H9 (cell line): ENCODE measurements at regions not wholly inside any gene's neighbourhood (a gene's known extent, or its start where the extent isn't known, plus 50 kb on each side); places are given as distances from the start of the nearest gene placed in this dataset.

ENCODE experiments used
- DNase-seq: peaks from one replicate; pipeline ENCODE4 v3.0.0-alpha.2; 2017
- H2AFZ ChIP-seq: one replicate; pipeline ENCODE4 v1.6.1; 2013; ENCODE audit warnings: mild to moderate bottlenecking, low read length, control low read depth, moderate library complexity
- H2AK5ac ChIP-seq: 2 replicates; pipeline ENCODE4 v1.6.1; 2013; ENCODE audit warnings: low read length, control low read depth, mixed read lengths; ENCODE audit not compliant: insufficient read length
- H2BK120ac ChIP-seq: one replicate; pipeline ENCODE4 v1.6.1; 2013; ENCODE audit warnings: low read depth, mild to moderate bottlenecking, low read length, control low read depth, inconsistent platforms; ENCODE audit not compliant: poor library complexity, severe bottlenecking
- H2BK12ac ChIP-seq: 2 replicates; pipeline ENCODE4 v1.6.1; 2013; ENCODE audit warnings: low read length, control low read depth, mixed read lengths, low read depth; ENCODE audit not compliant: insufficient read length
- H2BK15ac ChIP-seq: 2 replicates; pipeline ENCODE4 v1.6.1; 2013; ENCODE audit warnings: low read depth, low read length, control low read depth
- H2BK20ac ChIP-seq: one replicate; pipeline ENCODE4 v1.6.1; 2013; ENCODE audit warnings: low read depth, mild to moderate bottlenecking, low read length, control low read depth, inconsistent platforms; ENCODE audit not compliant: poor library complexity, severe bottlenecking
- H2BK5ac ChIP-seq: 2 replicates; pipeline ENCODE4 v1.6.1; 2013; ENCODE audit warnings: low read length, control low read depth, mixed read lengths; ENCODE audit not compliant: insufficient read length
- H3K14ac ChIP-seq: 2 replicates; pipeline ENCODE4 v1.6.1; 2013; ENCODE audit warnings: low read length, control low read depth; ENCODE audit not compliant: insufficient read depth
- H3K18ac ChIP-seq: 2 replicates; pipeline ENCODE4 v1.6.1; 2013; ENCODE audit warnings: low read depth, mild to moderate bottlenecking, mixed read lengths, low read length, control low read depth; ENCODE audit not compliant: insufficient read length
- H3K23ac ChIP-seq: 2 replicates; pipeline ENCODE4 v1.6.1; 2013; ENCODE audit warnings: low read length, control low read depth, mixed read lengths, low read depth; ENCODE audit not compliant: insufficient read length
- H3K23me2 ChIP-seq: 2 replicates; pipeline ENCODE4 v1.6.1; 2013; ENCODE audit warnings: low read depth, mild to moderate bottlenecking, mixed read lengths, low read length, control low read depth; ENCODE audit not compliant: insufficient read length, poor library complexity, severe bottlenecking
- H3K27ac ChIP-seq: 2 replicates; pipeline ENCODE4 v1.5.1; 2013; ENCODE audit warnings: low read length, control low read depth, mixed read lengths, low read depth; ENCODE audit not compliant: insufficient read length
- H3K27me3 ChIP-seq: 2 replicates; pipeline ENCODE4 v1.6.1; 2013; ENCODE audit warnings: low read length, control low read depth, inconsistent platforms; ENCODE audit not compliant: insufficient read depth
- H3K4ac ChIP-seq: 2 replicates; pipeline ENCODE4 v1.6.1; 2013; ENCODE audit warnings: low read depth, mild to moderate bottlenecking, control low read depth, inconsistent platforms, low read length, moderate library complexity
- H3K4me1 ChIP-seq: 2 replicates; pipeline ENCODE4 v1.6.1; 2013; ENCODE audit warnings: low read length, control low read depth, inconsistent platforms; ENCODE audit not compliant: insufficient read depth
- H3K4me2 ChIP-seq: 2 replicates; pipeline ENCODE4 v1.6.1; 2013; ENCODE audit warnings: low read length, control low read depth, mixed read lengths; ENCODE audit not compliant: insufficient read length, insufficient read depth
- H3K56ac ChIP-seq: 2 replicates; pipeline ENCODE4 v1.6.1; 2013; ENCODE audit warnings: low read depth, mild to moderate bottlenecking, mixed read lengths, low read length, control low read depth; ENCODE audit not compliant: insufficient read length
- H3K79me1 ChIP-seq: 2 replicates; pipeline ENCODE4 v1.6.1; 2013; ENCODE audit warnings: low read depth, mild to moderate bottlenecking, moderate library complexity, low read length, control low read depth, inconsistent platforms; ENCODE audit not compliant: insufficient read depth, poor library complexity, severe bottlenecking
- H3K79me2 ChIP-seq: 2 replicates; pipeline ENCODE4 v1.6.1; 2013; ENCODE audit warnings: low read length, control low read depth, inconsistent platforms; ENCODE audit not compliant: insufficient read depth
- H3K9ac ChIP-seq: 2 replicates; pipeline ENCODE4 v1.6.1; 2013; ENCODE audit warnings: low read length, control low read depth, mixed read lengths; ENCODE audit not compliant: insufficient read length; ENCODE audit errors: extremely low read depth
- H3K9me3 ChIP-seq: one replicate; pipeline ENCODE4 v1.6.1; 2013; ENCODE audit warnings: low read depth, low read length, inconsistent platforms; ENCODE audit not compliant: control insufficient read depth
- H3T11ph ChIP-seq: one replicate; pipeline ENCODE4 v1.6.1; 2013; ENCODE audit warnings: mild to moderate bottlenecking, low read length, control low read depth, inconsistent platforms
- H4K20me1 ChIP-seq: one replicate; pipeline ENCODE4 v1.6.1; 2013; ENCODE audit not compliant: control insufficient read depth, insufficient read length, insufficient read depth
- H4K5ac ChIP-seq: 2 replicates; pipeline ENCODE4 v1.6.1; 2013; ENCODE audit warnings: low read depth, mild to moderate bottlenecking, mixed read lengths, low read length, control low read depth; ENCODE audit not compliant: insufficient read length
- H4K8ac ChIP-seq: replicated peaks from 2 replicates; pipeline ENCODE4 v1.6.1; 2013; ENCODE audit warnings: low read length, control low read depth, mixed read lengths, low read depth; ENCODE audit not compliant: insufficient read length
- H4K91ac ChIP-seq: 2 replicates; pipeline ENCODE4 v1.6.1; 2013; ENCODE audit warnings: low read depth, mild to moderate bottlenecking, moderate library complexity, mixed read lengths, low read length, control low read depth; ENCODE audit not compliant: insufficient read length
- H3K27ac Mint-ChIP-seq, 3 experiments: 2 replicates in 2 of 3; 3 replicates in 1 of 3; pipeline ENCODE4 v1.8.0; 2020 to 2021; ENCODE audit warnings: mixed read lengths in 3 of 3, mild to moderate bottlenecking in 1 of 3, moderate library complexity in 1 of 3
- H3K27me3 Mint-ChIP-seq: 2 replicates; pipeline ENCODE4 v1.8.0; 2021; ENCODE audit warnings: low read depth, mild to moderate bottlenecking, moderate library complexity, mixed read lengths
- H3K36me3 Mint-ChIP-seq, 3 experiments: 2 replicates in 2 of 3; 3 replicates in 1 of 3; pipeline ENCODE4 v1.8.0; 2020 to 2021; ENCODE audit warnings: low read depth in 3 of 3, mixed read lengths in 3 of 3; ENCODE audit not compliant: insufficient read depth in 1 of 3
- H3K4me1 Mint-ChIP-seq, 2 experiments: 2 replicates each; pipeline ENCODE4 v1.8.0; 2020; ENCODE audit warnings: mixed read lengths in 2 of 2
- H3K4me3 Mint-ChIP-seq, 2 experiments: 2 replicates in 1 of 2; 3 replicates in 1 of 2; pipeline ENCODE4 v1.8.0; 2020 to 2021; ENCODE audit warnings: mild to moderate bottlenecking in 2 of 2, mixed read lengths in 2 of 2, moderate library complexity in 1 of 2
- H3K9me3 Mint-ChIP-seq, 2 experiments: 2 replicates in 1 of 2; 3 replicates in 1 of 2; pipeline ENCODE4 v1.8.0; 2020; ENCODE audit warnings: mild to moderate bottlenecking in 2 of 2, mixed read lengths in 2 of 2, moderate library complexity in 1 of 2
- CTCF ChIP-seq: fragments of 200-600 bp; sonication (generic); conservative IDR thresholded peaks from 3 replicates; pipeline ENCODE4 v1.8.0; 2021; ENCODE audit warnings: antibody characterized with exemption, mild to moderate bottlenecking
- WGBS: extraction: QIAGEN DNeasy Blood & Tissue Kit; methylation state at CpG from one replicate; pipeline ENCODE4 v1.1.7; 2013; ENCODE audit warnings: missing lambda C conversion rate, low lambda C conversion rate, mixed read lengths; ENCODE audit not compliant: insufficient read length; ENCODE audit errors: extremely low coverage; 5-methylcytosine and 5-hydroxymethylcytosine counted together

GRCh38 chr13:91233291-91233690 is 114.2 kb upstream of the MIR17HG start:
- H3K79me1 ChIP-seq = no peaks in the 10 kb centered on the region
- no peak overlapping the region for H3K56ac ChIP-seq
- H4K91ac ChIP-seq = no peak overlapping the region
- H3K4me1 ChIP-seq = no peaks in the 10 kb centered on the region
- no peak for DNase-seq
- H3K9ac ChIP-seq = no peak overlapping the region
- H3K27me3 ChIP-seq = no peaks in the 10 kb centered on the region
- H3K23ac ChIP-seq = no peak overlapping the region
- no peak overlapping the region for H3K4me2 ChIP-seq
- H4K20me1 ChIP-seq = no peaks in the 10 kb centered on the region
- H3K4me3 Mint-ChIP-seq = no peak overlapping the region
- H2BK12ac ChIP-seq = no peak overlapping the region
- H3K9me3 Mint-ChIP-seq = no peaks in the 10 kb centered on the region
- no peak overlapping the region for H3K14ac ChIP-seq
- H2BK15ac ChIP-seq = no peak overlapping the region
- H3T11ph ChIP-seq = no peak overlapping the region
- H3K9me3 ChIP-seq = no peaks in the 10 kb centered on the region
- H3K36me3 Mint-ChIP-seq = no peaks in the 10 kb centered on the region
- TF ChIP-seq CTCF = no peak
- no peaks in the 10 kb centered on the region; a peak in 1 of 4 replicates for H3K4me1 Mint-ChIP-seq
- no peaks in the 10 kb centered on the region for H3K23me2 ChIP-seq
- H3K27me3 Mint-ChIP-seq = no peaks in the 10 kb centered on the region
- no peak overlapping the region for H3K4ac ChIP-seq
- no CpG with 5 or more reads among the region's 3 CpGs for WGBS
- no peak overlapping the region for H4K8ac ChIP-seq
- H3K18ac ChIP-seq = no peak overlapping the region
- H3K27ac ChIP-seq = no peak overlapping the region
- no peak overlapping the region for H2BK20ac ChIP-seq
- no peak overlapping the region for H4K5ac ChIP-seq
- no peak overlapping the region for H2BK120ac ChIP-seq
- H3K79me2 ChIP-seq = no peaks in the 10 kb centered on the region
- no peak overlapping the region for H2AK5ac ChIP-seq
- no peak overlapping the region for H2AFZ ChIP-seq
- no peak overlapping the region for H3K27ac Mint-ChIP-seq
- no peak overlapping the region for H2BK5ac ChIP-seq
